GM23338 (cell line): ENCODE measurements at regions not wholly inside any gene's neighbourhood (a gene's known extent, or its start where the extent isn't known, plus 50 kb on each side); places are given as distances from the start of the nearest gene placed in this dataset.
"Not testable (repeated sequence)": the region's sequence is repeated elsewhere in the genome, so short reads cannot be mapped to it uniquely, and the experiment has no call there.

Experiments
- ATAC-seq: fragments of 200-7000 bp; cut with Tn5 transposase; 3 replicates; pipeline ENCODE4 v1.9.1; 2020
- DNase-seq: peaks from one replicate; pipeline ENCODE4 v3.0.0-alpha.2; 2015; ENCODE audit warnings: low spot score
- H2AFZ ChIP-seq: fragments of 200-600 bp; sonication (generic); 2 replicates; pipeline ENCODE4 v1.8.0; 2016; ENCODE audit warnings: antibody characterized with exemption, mild to moderate bottlenecking, moderate library complexity
- H3F3A ChIP-seq: fragments of 200-600 bp; sonication (generic); replicated peaks from 2 replicates; pipeline ENCODE4 v1.8.0; 2017; ENCODE audit warnings: antibody characterized with exemption, mixed run types, low read depth
- H3K27ac ChIP-seq: fragments of 200-600 bp; sonication (generic); 2 replicates; pipeline ENCODE4 v1.6.1; 2016; ENCODE audit warnings: low read depth
- H3K27me3 ChIP-seq: fragments of 200-600 bp; sonication (generic); 2 replicates; pipeline ENCODE4 v1.8.0; 2016; ENCODE audit warnings: mild to moderate bottlenecking, mixed run types, moderate library complexity; ENCODE audit not compliant: insufficient read depth
- H3K36me3 ChIP-seq: fragments of 200-600 bp; sonication (generic); 2 replicates; pipeline ENCODE4 v1.8.0; 2016; ENCODE audit warnings: mild to moderate bottlenecking; ENCODE audit not compliant: insufficient read depth
- H3K4me1 ChIP-seq: fragments of 200-600 bp; sonication (generic); 2 replicates; pipeline ENCODE4 v1.8.0; 2016; ENCODE audit warnings: mild to moderate bottlenecking, moderate library complexity; ENCODE audit not compliant: insufficient read depth
- H3K4me2 ChIP-seq: fragments of 200-600 bp; sonication (generic); 2 replicates; pipeline ENCODE4 v1.7.1; 2017; ENCODE audit warnings: mixed run types
- H3K4me3 ChIP-seq: fragments of 200-600 bp; sonication (generic); 2 replicates; pipeline ENCODE4 v1.6.1; 2016; ENCODE audit warnings: mixed run types
- H3K79me2 ChIP-seq: fragments of 200-600 bp; sonication (generic); replicated peaks from 2 replicates; pipeline ENCODE4 v1.8.0; 2017; ENCODE audit warnings: mild to moderate bottlenecking; ENCODE audit not compliant: insufficient read depth
- H3K9me2 ChIP-seq: fragments of 200-600 bp; sonication (generic); 2 replicates; pipeline ENCODE4 v1.8.0; 2017; ENCODE audit not compliant: insufficient read depth
- H4K20me1 ChIP-seq: fragments of 200-600 bp; sonication (generic); replicated peaks from 2 replicates; pipeline ENCODE4 v1.8.0; 2017; ENCODE audit warnings: mild to moderate bottlenecking; ENCODE audit not compliant: insufficient read depth
- H3K27ac Mint-ChIP-seq: 2 replicates; pipeline ENCODE4 v1.8.0; 2020; ENCODE audit warnings: inconsistent platforms, mild to moderate bottlenecking, moderate library complexity, mixed read lengths
- H3K27me3 Mint-ChIP-seq: 3 replicates; pipeline ENCODE4 v1.8.0; 2022; ENCODE audit warnings: low read depth, mild to moderate bottlenecking, moderate library complexity, mixed read lengths, inconsistent platforms; ENCODE audit not compliant: insufficient read depth, poor library complexity
- H3K36me3 Mint-ChIP-seq: 3 replicates; pipeline ENCODE4 v1.8.0; 2021; ENCODE audit warnings: low read depth, mild to moderate bottlenecking, inconsistent platforms, moderate library complexity, mixed read lengths
- H3K4me1 Mint-ChIP-seq: 3 replicates; pipeline ENCODE4 v1.8.0; 2020; ENCODE audit warnings: mild to moderate bottlenecking, inconsistent platforms, mixed read lengths
- H3K4me3 Mint-ChIP-seq: 3 replicates; pipeline ENCODE4 v1.8.0; 2021; ENCODE audit warnings: moderate library complexity, mild to moderate bottlenecking, inconsistent platforms, mixed read lengths
- H3K9me3 Mint-ChIP-seq: 3 replicates; pipeline ENCODE4 v1.8.0; 2020; ENCODE audit warnings: moderate library complexity, mild to moderate bottlenecking, inconsistent platforms, mixed read lengths
- NANOG ChIP-seq: IDR thresholded peaks from 2 replicates; pipeline ENCODE4 v1.6.1; 2016; ENCODE audit warnings: antibody characterized with exemption, borderline replicate concordance
- POLR2AphosphoS5 ChIP-seq: IDR thresholded peaks from 2 replicates; pipeline ENCODE4 v1.6.1; 2016; ENCODE audit warnings: antibody characterized with exemption, low read depth
- ZNF462 ChIP-seq: fragments of 250-450 bp; sonication (Bioruptor Pico); IDR thresholded peaks from 2 replicates; pipeline ENCODE4 v1.5.0; 2020; ENCODE audit warnings: mild to moderate bottlenecking, moderate library complexity

- peaks cover 19% of the 10 kb centered on the region for H3K79me2 ChIP-seq
- H3K4me3 ChIP-seq, result peak overlapping the region; percentile 43; the same call in 1 of the 2 replicates
- H4K20me1 ChIP-seq, H3F3A ChIP-seq, H3K36me3 ChIP-seq, H3K27me3 ChIP-seq, H2AFZ ChIP-seq, DNase-seq, ATAC-seq, H3K4me1 ChIP-seq, H3K27ac Mint-ChIP-seq, H3K9me2 ChIP-seq, H3K4me3 Mint-ChIP-seq: not testable (repeated sequence)
- TF ChIP-seq NANOG, result peak; percentile 72
- H3K9me3 Mint-ChIP-seq, result peaks cover 18% of the 10 kb centered on the region; the same call in 2 of the 3 replicates
- H3K27me3 Mint-ChIP-seq, result peaks cover 12% of the 10 kb centered on the region
- H3K4me2 ChIP-seq, result peak overlapping the region; percentile 38; the same call in 1 of the 2 replicates
- H3K4me1 Mint-ChIP-seq, result peaks cover 14% of the 10 kb centered on the region
- H3K36me3 Mint-ChIP-seq, result peaks cover 14% of the 10 kb centered on the region; the same call in 2 of the 3 replicates
- peak overlapping the region; percentile 61; the same call in 1 of the 2 replicates for H3K27ac ChIP-seq
Measured at GRCh38 chr4:79559398-79559797, 151.4 kb upstream of the GK2 start.

- no peaks in the 10 kb centered on the region for H3K9me2 ChIP-seq
- H3K4me3 ChIP-seq, result no peak overlapping the region
- Mint-ChIP-seq H3K27me3 (no peaks in the 10 kb centered on the region), H3K9me3 (peaks cover 14% of the 10 kb centered on the region; the same call in 2 of the 3 replicates), H3K36me3 (peaks cover 25% of the 10 kb centered on the region), H3K4me3 (no peak overlapping the region), H3K27ac (no peak overlapping the region), H3K4me1 (peaks cover 22% of the 10 kb centered on the region)
- H3K4me1 ChIP-seq, result peaks cover 15% of the 10 kb centered on the region
- peak overlapping the region; percentile 64 for H3K27ac ChIP-seq
- ATAC-seq, result peak; percentile 45
- peaks cover 19% of the 10 kb centered on the region; the same call in 1 of the 2 replicates for H3K36me3 ChIP-seq
- H4K20me1 ChIP-seq, result no peaks in the 10 kb centered on the region
- H3K27me3 ChIP-seq, result no peaks in the 10 kb centered on the region
- H3K4me2 ChIP-seq, result peak overlapping the region; percentile 15; the same call in 1 of the 2 replicates
- H2AFZ ChIP-seq, result no peak overlapping the region
- TF ChIP-seq POLR2AphosphoS5, result no peak
- peak; percentile 66; the same call in 1 of the 2 replicates for TF ChIP-seq NANOG
- peak; percentile 52 for TF ChIP-seq ZNF462 (CRISPR knock-in tag)
- H3K79me2 ChIP-seq, result peaks cover 37% of the 10 kb centered on the region
- peak; percentile 57 for DNase-seq
- H3F3A ChIP-seq, result no peaks in the 10 kb centered on the region
Measured at GRCh38 chr4:79552311-79552710, 144.3 kb upstream of the GK2 start.
